H9 (cell line): ENCODE measurements at regions not wholly inside any gene's neighbourhood (a gene's known extent, or its start where the extent isn't known, plus 50 kb on each side); places are given as distances from the start of the nearest gene placed in this dataset.

ENCODE experiments used
- DNase-seq: peaks from one replicate; pipeline ENCODE4 v3.0.0-alpha.2; 2017
- H2AFZ ChIP-seq: one replicate; pipeline ENCODE4 v1.6.1; 2013; ENCODE audit warnings: mild to moderate bottlenecking, low read length, control low read depth, moderate library complexity
- H2AK5ac ChIP-seq: 2 replicates; pipeline ENCODE4 v1.6.1; 2013; ENCODE audit warnings: low read length, control low read depth, mixed read lengths; ENCODE audit not compliant: insufficient read length
- H2BK120ac ChIP-seq: one replicate; pipeline ENCODE4 v1.6.1; 2013; ENCODE audit warnings: low read depth, mild to moderate bottlenecking, low read length, control low read depth, inconsistent platforms; ENCODE audit not compliant: poor library complexity, severe bottlenecking
- H2BK12ac ChIP-seq: 2 replicates; pipeline ENCODE4 v1.6.1; 2013; ENCODE audit warnings: low read length, control low read depth, mixed read lengths, low read depth; ENCODE audit not compliant: insufficient read length
- H2BK15ac ChIP-seq: 2 replicates; pipeline ENCODE4 v1.6.1; 2013; ENCODE audit warnings: low read depth, low read length, control low read depth
- H2BK20ac ChIP-seq: one replicate; pipeline ENCODE4 v1.6.1; 2013; ENCODE audit warnings: low read depth, mild to moderate bottlenecking, low read length, control low read depth, inconsistent platforms; ENCODE audit not compliant: poor library complexity, severe bottlenecking
- H2BK5ac ChIP-seq: 2 replicates; pipeline ENCODE4 v1.6.1; 2013; ENCODE audit warnings: low read length, control low read depth, mixed read lengths; ENCODE audit not compliant: insufficient read length
- H3K14ac ChIP-seq: 2 replicates; pipeline ENCODE4 v1.6.1; 2013; ENCODE audit warnings: low read length, control low read depth; ENCODE audit not compliant: insufficient read depth
- H3K18ac ChIP-seq: 2 replicates; pipeline ENCODE4 v1.6.1; 2013; ENCODE audit warnings: low read depth, mild to moderate bottlenecking, mixed read lengths, low read length, control low read depth; ENCODE audit not compliant: insufficient read length
- H3K23ac ChIP-seq: 2 replicates; pipeline ENCODE4 v1.6.1; 2013; ENCODE audit warnings: low read length, control low read depth, mixed read lengths, low read depth; ENCODE audit not compliant: insufficient read length
- H3K23me2 ChIP-seq: 2 replicates; pipeline ENCODE4 v1.6.1; 2013; ENCODE audit warnings: low read depth, mild to moderate bottlenecking, mixed read lengths, low read length, control low read depth; ENCODE audit not compliant: insufficient read length, poor library complexity, severe bottlenecking
- H3K27ac ChIP-seq: 2 replicates; pipeline ENCODE4 v1.5.1; 2013; ENCODE audit warnings: low read length, control low read depth, mixed read lengths, low read depth; ENCODE audit not compliant: insufficient read length
- H3K27me3 ChIP-seq: 2 replicates; pipeline ENCODE4 v1.6.1; 2013; ENCODE audit warnings: low read length, control low read depth, inconsistent platforms; ENCODE audit not compliant: insufficient read depth
- H3K4ac ChIP-seq: 2 replicates; pipeline ENCODE4 v1.6.1; 2013; ENCODE audit warnings: low read depth, mild to moderate bottlenecking, control low read depth, inconsistent platforms, low read length, moderate library complexity
- H3K4me1 ChIP-seq: 2 replicates; pipeline ENCODE4 v1.6.1; 2013; ENCODE audit warnings: low read length, control low read depth, inconsistent platforms; ENCODE audit not compliant: insufficient read depth
- H3K4me2 ChIP-seq: 2 replicates; pipeline ENCODE4 v1.6.1; 2013; ENCODE audit warnings: low read length, control low read depth, mixed read lengths; ENCODE audit not compliant: insufficient read length, insufficient read depth
- H3K56ac ChIP-seq: 2 replicates; pipeline ENCODE4 v1.6.1; 2013; ENCODE audit warnings: low read depth, mild to moderate bottlenecking, mixed read lengths, low read length, control low read depth; ENCODE audit not compliant: insufficient read length
- H3K79me1 ChIP-seq: 2 replicates; pipeline ENCODE4 v1.6.1; 2013; ENCODE audit warnings: low read depth, mild to moderate bottlenecking, moderate library complexity, low read length, control low read depth, inconsistent platforms; ENCODE audit not compliant: insufficient read depth, poor library complexity, severe bottlenecking
- H3K79me2 ChIP-seq: 2 replicates; pipeline ENCODE4 v1.6.1; 2013; ENCODE audit warnings: low read length, control low read depth, inconsistent platforms; ENCODE audit not compliant: insufficient read depth
- H3K9ac ChIP-seq: 2 replicates; pipeline ENCODE4 v1.6.1; 2013; ENCODE audit warnings: low read length, control low read depth, mixed read lengths; ENCODE audit not compliant: insufficient read length; ENCODE audit errors: extremely low read depth
- H3K9me3 ChIP-seq: one replicate; pipeline ENCODE4 v1.6.1; 2013; ENCODE audit warnings: low read depth, low read length, inconsistent platforms; ENCODE audit not compliant: control insufficient read depth
- H3T11ph ChIP-seq: one replicate; pipeline ENCODE4 v1.6.1; 2013; ENCODE audit warnings: mild to moderate bottlenecking, low read length, control low read depth, inconsistent platforms
- H4K20me1 ChIP-seq: one replicate; pipeline ENCODE4 v1.6.1; 2013; ENCODE audit not compliant: control insufficient read depth, insufficient read length, insufficient read depth
- H4K5ac ChIP-seq: 2 replicates; pipeline ENCODE4 v1.6.1; 2013; ENCODE audit warnings: low read depth, mild to moderate bottlenecking, mixed read lengths, low read length, control low read depth; ENCODE audit not compliant: insufficient read length
- H4K8ac ChIP-seq: replicated peaks from 2 replicates; pipeline ENCODE4 v1.6.1; 2013; ENCODE audit warnings: low read length, control low read depth, mixed read lengths, low read depth; ENCODE audit not compliant: insufficient read length
- H4K91ac ChIP-seq: 2 replicates; pipeline ENCODE4 v1.6.1; 2013; ENCODE audit warnings: low read depth, mild to moderate bottlenecking, moderate library complexity, mixed read lengths, low read length, control low read depth; ENCODE audit not compliant: insufficient read length
- H3K27ac Mint-ChIP-seq, 3 experiments: 2 replicates in 2 of 3; 3 replicates in 1 of 3; pipeline ENCODE4 v1.8.0; 2020 to 2021; ENCODE audit warnings: mixed read lengths in 3 of 3, mild to moderate bottlenecking in 1 of 3, moderate library complexity in 1 of 3
- H3K27me3 Mint-ChIP-seq: 2 replicates; pipeline ENCODE4 v1.8.0; 2021; ENCODE audit warnings: low read depth, mild to moderate bottlenecking, moderate library complexity, mixed read lengths
- H3K36me3 Mint-ChIP-seq, 3 experiments: 2 replicates in 2 of 3; 3 replicates in 1 of 3; pipeline ENCODE4 v1.8.0; 2020 to 2021; ENCODE audit warnings: low read depth in 3 of 3, mixed read lengths in 3 of 3; ENCODE audit not compliant: insufficient read depth in 1 of 3
- H3K4me1 Mint-ChIP-seq, 2 experiments: 2 replicates each; pipeline ENCODE4 v1.8.0; 2020; ENCODE audit warnings: mixed read lengths in 2 of 2
- H3K4me3 Mint-ChIP-seq, 2 experiments: 2 replicates in 1 of 2; 3 replicates in 1 of 2; pipeline ENCODE4 v1.8.0; 2020 to 2021; ENCODE audit warnings: mild to moderate bottlenecking in 2 of 2, mixed read lengths in 2 of 2, moderate library complexity in 1 of 2
- H3K9me3 Mint-ChIP-seq, 2 experiments: 2 replicates in 1 of 2; 3 replicates in 1 of 2; pipeline ENCODE4 v1.8.0; 2020; ENCODE audit warnings: mild to moderate bottlenecking in 2 of 2, mixed read lengths in 2 of 2, moderate library complexity in 1 of 2
- CTCF ChIP-seq: fragments of 200-600 bp; sonication (generic); conservative IDR thresholded peaks from 3 replicates; pipeline ENCODE4 v1.8.0; 2021; ENCODE audit warnings: antibody characterized with exemption, mild to moderate bottlenecking

- Histone ChIP-seq H3K4me2 (no peak overlapping the region), H3K27ac (no peak overlapping the region), H3K79me2 (no peaks in the 10 kb centered on the region), H3K23ac (no peak overlapping the region), H3K9ac (no peak overlapping the region), H2BK20ac (no peak overlapping the region), H3K9me3 (no peaks in the 10 kb centered on the region), H3K18ac (no peak overlapping the region), H2BK12ac (no peak overlapping the region), H2AFZ (no peak overlapping the region), H4K8ac (no peak overlapping the region), H3T11ph (no peak overlapping the region), H2BK120ac (no peak overlapping the region), H3K27me3 (no peaks in the 10 kb centered on the region), H2BK15ac (no peak overlapping the region), H4K91ac (no peak overlapping the region), H3K4me1 (no peaks in the 10 kb centered on the region), H3K23me2 (no peaks in the 10 kb centered on the region), H2AK5ac (no peak overlapping the region), H3K56ac (no peak overlapping the region), H2BK5ac (no peak overlapping the region), H3K79me1 (no peaks in the 10 kb centered on the region), H3K4ac (no peak overlapping the region), H4K20me1 (no peaks in the 10 kb centered on the region), H4K5ac (no peak overlapping the region), H3K14ac (no peak overlapping the region)
- Mint-ChIP-seq H3K27ac (no peak overlapping the region), H3K4me3 (no peak overlapping the region), H3K9me3 (peaks cover 6 to 8% of the 10 kb centered on the region in 2 experiments), H3K36me3 (peaks cover 0 to 6% (median 2%) of the 10 kb centered on the region in 3 experiments; a peak in 3 of 7 replicates), H3K4me1 (no peaks in the 10 kb centered on the region), H3K27me3 (no peaks in the 10 kb centered on the region)
- DNase-seq = no peak
- TF ChIP-seq CTCF = no peak
Observed at GRCh38 chr4:28822163-28822562, 1898.0 kb upstream of the PCDH7 start.
